ENCODE measurements at regions not wholly inside any gene's neighbourhood (a gene's known extent, or its start where the extent isn't known, plus 50 kb on each side); places are given as distances from the start of the nearest gene placed in this dataset.

- TF ChIP-seq TCF7L2 (IDR thresholded peaks at IDR 0.05; ENCODE audit: low read depth, low read length) = no peak
- no peak for TF ChIP-seq POLR2AphosphoS5 (IDR thresholded peaks at IDR 0.05; ENCODE audit: low read depth, low read length)
- no peak for TF ChIP-seq CTCF (IDR thresholded peaks at IDR 0.05)
- no peak for TF ChIP-seq REST (IDR thresholded peaks at IDR 0.05; ENCODE audit: insufficient read depth in 1 of 2, low read depth in 2 of 2, low read length in 1 of 2)
- TF ChIP-seq SIN3A (IDR thresholded peaks at IDR 0.05; ENCODE audit: borderline replicate concordance, insufficient read depth, low read depth, low read length) = no peak
Measured at GRCh38 chr9:28439688-28440087, 866.4 kb upstream of the C9orf72 start.
